22Rv1 (cell line): ENCODE measurements at regions not wholly inside any gene's neighbourhood (a gene's known extent, or its start where the extent isn't known, plus 50 kb on each side); places are given as distances from the start of the nearest gene placed in this dataset.

ENCODE experiments used
- ZFX ChIP-seq: fragments of 450-650 bp; IDR thresholded peaks from 2 replicates; pipeline ENCODE4 v1.6.1; 2017; ENCODE audit warnings: antibody characterized with exemption, borderline replicate concordance
- TF ChIP-seq, protein P1 (sequence below): fragments of 450-650 bp; IDR thresholded peaks from 2 replicates; pipeline ENCODE4 v1.5.1; 2017; ENCODE audit warnings: mild to moderate bottlenecking

DNA sequence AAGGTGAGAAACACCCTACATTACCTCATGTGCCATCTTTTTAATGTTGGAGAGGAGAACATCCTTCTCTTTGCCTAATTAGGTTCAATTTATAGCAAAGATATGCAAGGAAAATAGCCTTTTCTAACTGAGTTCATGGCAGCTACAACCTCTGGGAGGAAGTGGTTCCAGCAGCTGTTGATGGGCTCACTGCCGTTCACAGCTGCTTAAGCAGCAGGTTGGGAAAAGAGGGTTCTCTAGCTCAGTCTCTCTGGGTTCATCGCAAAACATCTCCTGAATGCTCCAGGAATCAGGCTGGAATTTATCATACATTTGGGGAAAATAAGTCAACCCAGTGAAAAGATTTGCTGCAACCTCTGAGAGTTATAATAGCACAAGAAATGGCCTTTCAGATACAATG lies 115.1 kb downstream of the UNC5CL start:
- TF ChIP-seq, protein P1, sequence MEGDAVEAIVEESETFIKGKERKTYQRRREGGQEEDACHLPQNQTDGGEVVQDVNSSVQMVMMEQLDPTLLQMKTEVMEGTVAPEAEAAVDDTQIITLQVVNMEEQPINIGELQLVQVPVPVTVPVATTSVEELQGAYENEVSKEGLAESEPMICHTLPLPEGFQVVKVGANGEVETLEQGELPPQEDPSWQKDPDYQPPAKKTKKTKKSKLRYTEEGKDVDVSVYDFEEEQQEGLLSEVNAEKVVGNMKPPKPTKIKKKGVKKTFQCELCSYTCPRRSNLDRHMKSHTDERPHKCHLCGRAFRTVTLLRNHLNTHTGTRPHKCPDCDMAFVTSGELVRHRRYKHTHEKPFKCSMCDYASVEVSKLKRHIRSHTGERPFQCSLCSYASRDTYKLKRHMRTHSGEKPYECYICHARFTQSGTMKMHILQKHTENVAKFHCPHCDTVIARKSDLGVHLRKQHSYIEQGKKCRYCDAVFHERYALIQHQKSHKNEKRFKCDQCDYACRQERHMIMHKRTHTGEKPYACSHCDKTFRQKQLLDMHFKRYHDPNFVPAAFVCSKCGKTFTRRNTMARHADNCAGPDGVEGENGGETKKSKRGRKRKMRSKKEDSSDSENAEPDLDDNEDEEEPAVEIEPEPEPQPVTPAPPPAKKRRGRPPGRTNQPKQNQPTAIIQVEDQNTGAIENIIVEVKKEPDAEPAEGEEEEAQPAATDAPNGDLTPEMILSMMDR, result no peak
- no peak for TF ChIP-seq ZFX
